H1 (cell line): ENCODE measurements at regions not wholly inside any gene's neighbourhood (a gene's known extent, or its start where the extent isn't known, plus 50 kb on each side); places are given as distances from the start of the nearest gene placed in this dataset.

Experiments
- ATF3 ChIP-seq: IDR thresholded peaks from 2 replicates; pipeline ENCODE4 v1.6.1; 2011; ENCODE audit warnings: low read depth, mild to moderate bottlenecking, low read length; ENCODE audit not compliant: insufficient read depth
- CBX8 ChIP-seq: fragments of 300-800, 300-1000 bp; sonication (generic); IDR thresholded peaks from 2 replicates; pipeline ENCODE4 v1.7.1; 2016; ENCODE audit warnings: low read depth, low read length, borderline replicate concordance
- TBP ChIP-seq: IDR thresholded peaks from 2 replicates; pipeline ENCODE4 v1.6.1; 2011; ENCODE audit warnings: low read depth, low read length, improper control_type of control experiment

- TF ChIP-seq TBP (no peak), CBX8 (no peak), ATF3 (no peak)
These were observed 279.9 kb downstream of the CD83 start (continued) for GRCh38 chr6:14397518-14397901.
